Stimulated activated CD4-positive, alpha-beta T cell treated with anti-CD3 and anti-CD28 coated beads, Interleukin-15, amount 100 ng/mL, for 24 hours (primary cell): ENCODE measurements at regions not wholly inside any gene's neighbourhood (a gene's known extent, or its start where the extent isn't known, plus 50 kb on each side); places are given as distances from the start of the nearest gene placed in this dataset.
"Not testable (repeated sequence)": the region's sequence is repeated elsewhere in the genome, so short reads cannot be mapped to it uniquely, and the experiment has no call there.

Experiments used
- DNase-seq: peaks from one replicate; pipeline ENCODE4 v3.0.0-alpha.2; 2020

- DNase-seq = no peak
Measured at GRCh38 chr14:65975865-65976264, 510.3 kb upstream of the CCDC196 start.

GRCh38 chr14:65976761-65977404 lies 509.3 kb upstream of the CCDC196 start:
- DNase-seq = no peak

GRCh38 chr14:65981192-65981843 lies 504.9 kb upstream of the CCDC196 start:
- DNase-seq = no peak

- no peak for DNase-seq
Measured at GRCh38 chr14:65986041-65986440, 500.1 kb upstream of the CCDC196 start.

GRCh38 chr14:65989981-65990380 lies 496.2 kb upstream of the CCDC196 start:
- no peak for DNase-seq

- DNase-seq = no peak
Measured at GRCh38 chr14:65991104-65991503, 495.1 kb upstream of the CCDC196 start.

- not testable (repeated sequence) for DNase-seq
Measured at GRCh38 chr14:65991935-65992334, 494.2 kb upstream of the CCDC196 start.

- peak; percentile 14 for DNase-seq
Measured at GRCh38 chr14:65993103-65993502, 493.1 kb upstream of the CCDC196 start.

- no peak for DNase-seq
Measured at GRCh38 chr14:65993996-65994395, 492.2 kb upstream of the CCDC196 start.

GRCh38 chr14:65997347-65997746 lies 488.8 kb upstream of the CCDC196 start:
- no peak for DNase-seq

GRCh38 chr14:65999865-66000264 lies 486.3 kb upstream of the CCDC196 start:
- no peak for DNase-seq

- DNase-seq = no peak
Measured at GRCh38 chr14:66000766-66001165, 485.4 kb upstream of the CCDC196 start.

- no peak for DNase-seq
Measured at GRCh38 chr14:66001356-66001755, 484.8 kb upstream of the CCDC196 start.

GRCh38 chr14:66003082-66003730 lies 483.0 kb upstream of the CCDC196 start:
- DNase-seq = no peak

- no peak for DNase-seq
Measured at GRCh38 chr14:66005900-66006434, 480.2 kb upstream of the CCDC196 start.

- DNase-seq = no peak
Measured at GRCh38 chr14:66008631-66009030, 477.5 kb upstream of the CCDC196 start.

GRCh38 chr14:66009089-66009488 lies 477.1 kb upstream of the CCDC196 start:
- no peak for DNase-seq

- DNase-seq = no peak
Measured at GRCh38 chr14:66010695-66011094, 475.5 kb upstream of the CCDC196 start.

- DNase-seq = no peak
Measured at GRCh38 chr14:66011855-66012254, 474.3 kb upstream of the CCDC196 start.

GRCh38 chr14:66013607-66014006 lies 472.6 kb upstream of the CCDC196 start:
- DNase-seq = not testable (repeated sequence)

GRCh38 chr14:66015071-66015780 lies 470.9 kb upstream of the CCDC196 start:
- DNase-seq = no peak

- no peak for DNase-seq
Measured at GRCh38 chr14:66017927-66018326, 468.2 kb upstream of the CCDC196 start.

GRCh38 chr14:66022526-66022925 lies 463.6 kb upstream of the CCDC196 start:
- DNase-seq = no peak
